HepG2 (cell line): ENCODE measurements at regions not wholly inside any gene's neighbourhood (a gene's known extent, or its start where the extent isn't known, plus 50 kb on each side); places are given as distances from the start of the nearest gene placed in this dataset.

Experiments used
- ARHGAP35 ChIP-seq: sonication (generic); formaldehyde crosslinking; IDR thresholded peaks from 2 replicates; pipeline ENCODE4 v1.9.0; 2022; ENCODE audit warnings: mild to moderate bottlenecking, inconsistent platforms, moderate library complexity, missing genetic modification reagents, borderline replicate concordance
- CTCF ChIP-seq: sonication (generic); formaldehyde crosslinking; IDR thresholded peaks from 2 replicates; pipeline ENCODE4 v1.5.0; 2020; ENCODE audit warnings: mild to moderate bottlenecking, missing genetic modification reagents, moderate library complexity
- MED8 ChIP-seq: sonication (generic); formaldehyde crosslinking; IDR thresholded peaks from 2 replicates; pipeline ENCODE4 v1.8.1; 2023; ENCODE audit warnings: mild to moderate bottlenecking, missing genetic modification reagents; ENCODE audit not compliant: insufficient replicate concordance
- MXI1 ChIP-seq: IDR thresholded peaks from 3 replicates; pipeline ENCODE4 v1.6.1; 2012; ENCODE audit warnings: low read depth, low read length, inconsistent platforms, borderline replicate concordance

GRCh38 chrX:93419642-93420041 is 253.7 kb downstream of the NAP1L3 start:
- no peak for TF ChIP-seq MXI1
- no peak for TF ChIP-seq MED8 (CRISPR knock-in tag)
- no peak for TF ChIP-seq ARHGAP35 (CRISPR knock-in tag)
- no peak for TF ChIP-seq CTCF (CRISPR knock-in tag)
